ENCODE measurements at regions not wholly inside any gene's neighbourhood (a gene's known extent, or its start where the extent isn't known, plus 50 kb on each side); places are given as distances from the start of the nearest gene placed in this dataset.

DNA sequence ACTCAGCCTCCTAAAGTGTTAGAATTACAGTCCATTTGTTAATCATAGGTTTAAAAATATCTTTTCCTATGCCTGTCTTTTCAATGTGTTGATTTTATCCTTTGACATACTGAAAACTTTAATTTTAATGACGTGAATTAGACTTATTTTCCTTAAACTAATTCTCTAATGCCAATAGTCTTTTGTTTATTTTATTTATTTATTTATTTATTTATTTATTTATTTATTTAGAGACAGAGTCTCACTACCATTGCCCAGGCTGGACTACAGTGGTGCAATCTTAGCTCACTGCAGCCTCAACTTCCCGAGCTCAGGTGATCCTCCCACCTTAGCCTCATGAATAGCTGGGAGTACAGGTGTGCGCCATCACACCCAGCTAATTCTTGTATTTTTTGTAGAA lies 694.5 kb downstream of the TRHDE start:
- H3K4me2 ChIP-seq (ENCODE audit: low read length), result no peak overlapping the region
- H3K27ac ChIP-seq, result no peak overlapping the region
- TF ChIP-seq, protein P1, sequence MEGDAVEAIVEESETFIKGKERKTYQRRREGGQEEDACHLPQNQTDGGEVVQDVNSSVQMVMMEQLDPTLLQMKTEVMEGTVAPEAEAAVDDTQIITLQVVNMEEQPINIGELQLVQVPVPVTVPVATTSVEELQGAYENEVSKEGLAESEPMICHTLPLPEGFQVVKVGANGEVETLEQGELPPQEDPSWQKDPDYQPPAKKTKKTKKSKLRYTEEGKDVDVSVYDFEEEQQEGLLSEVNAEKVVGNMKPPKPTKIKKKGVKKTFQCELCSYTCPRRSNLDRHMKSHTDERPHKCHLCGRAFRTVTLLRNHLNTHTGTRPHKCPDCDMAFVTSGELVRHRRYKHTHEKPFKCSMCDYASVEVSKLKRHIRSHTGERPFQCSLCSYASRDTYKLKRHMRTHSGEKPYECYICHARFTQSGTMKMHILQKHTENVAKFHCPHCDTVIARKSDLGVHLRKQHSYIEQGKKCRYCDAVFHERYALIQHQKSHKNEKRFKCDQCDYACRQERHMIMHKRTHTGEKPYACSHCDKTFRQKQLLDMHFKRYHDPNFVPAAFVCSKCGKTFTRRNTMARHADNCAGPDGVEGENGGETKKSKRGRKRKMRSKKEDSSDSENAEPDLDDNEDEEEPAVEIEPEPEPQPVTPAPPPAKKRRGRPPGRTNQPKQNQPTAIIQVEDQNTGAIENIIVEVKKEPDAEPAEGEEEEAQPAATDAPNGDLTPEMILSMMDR (IDR thresholded peaks at IDR 0.05), result no peak
- H3K9ac ChIP-seq, result no peak overlapping the region
- H3K4me1 ChIP-seq, result no peaks in the 10 kb centered on the region
- H3K4me3 ChIP-seq (ENCODE audit: low read depth, low read length), result no peak overlapping the region
- H2AFZ ChIP-seq, result no peak overlapping the region
- H3K36me3 ChIP-seq (ENCODE audit: control insufficient read depth, insufficient read depth, low read length), result no peaks in the 10 kb centered on the region
- H3K27me3 ChIP-seq (ENCODE audit: control insufficient read depth, insufficient read depth, low read length), result no peaks in the 10 kb centered on the region
- H3K9me3 ChIP-seq (ENCODE audit: control insufficient read depth, low read length), result no peaks in the 10 kb centered on the region
- H3K79me2 ChIP-seq, result no peaks in the 10 kb centered on the region

DNA sequence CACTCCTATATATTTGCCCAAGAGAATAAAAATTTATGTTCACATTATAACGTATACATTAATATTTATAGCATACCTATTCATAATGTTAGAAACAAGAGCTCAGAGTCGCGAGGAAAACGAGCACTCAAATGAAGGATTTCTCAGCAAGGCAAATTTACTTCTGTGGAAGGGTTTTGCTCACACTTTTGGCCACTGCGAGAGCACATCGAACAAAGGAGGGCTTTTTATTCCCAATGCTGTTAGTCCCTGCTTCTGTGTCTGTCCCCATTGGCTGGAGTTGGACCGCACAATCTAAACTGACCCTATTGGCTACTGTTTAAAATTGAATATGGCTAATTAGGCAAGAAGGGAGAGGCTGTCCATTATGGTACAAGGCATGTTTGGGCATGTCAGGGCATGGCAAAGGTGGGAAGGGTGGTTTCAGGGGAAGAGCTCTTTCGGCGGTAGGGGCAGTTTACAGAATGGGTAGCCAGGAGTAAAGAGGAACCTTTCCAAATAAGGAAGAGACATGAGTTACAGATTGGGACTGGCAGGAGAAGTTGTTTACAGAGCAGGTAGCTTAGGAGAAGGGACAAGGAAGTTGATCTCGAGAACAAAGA lies 702.9 kb downstream of the TRHDE start:
- H3K9ac ChIP-seq, result no peak overlapping the region
- no peaks in the 10 kb centered on the region for H3K27me3 ChIP-seq (ENCODE audit: control insufficient read depth, insufficient read depth, low read length)
- no peaks in the 10 kb centered on the region for H3K4me1 ChIP-seq
- H3K4me2 ChIP-seq (ENCODE audit: low read length), result no peak overlapping the region
- no peaks in the 10 kb centered on the region for H3K9me3 ChIP-seq (ENCODE audit: control insufficient read depth, low read length)
- no peaks in the 10 kb centered on the region for H3K36me3 ChIP-seq (ENCODE audit: control insufficient read depth, insufficient read depth, low read length)
- H3K27ac ChIP-seq, result no peak overlapping the region
- H2AFZ ChIP-seq, result no peak overlapping the region
- H3K4me3 ChIP-seq (ENCODE audit: low read depth, low read length), result no peak overlapping the region
- no peaks in the 10 kb centered on the region for H3K79me2 ChIP-seq
- TF ChIP-seq, protein P1 (IDR thresholded peaks at IDR 0.05), result no peak

DNA sequence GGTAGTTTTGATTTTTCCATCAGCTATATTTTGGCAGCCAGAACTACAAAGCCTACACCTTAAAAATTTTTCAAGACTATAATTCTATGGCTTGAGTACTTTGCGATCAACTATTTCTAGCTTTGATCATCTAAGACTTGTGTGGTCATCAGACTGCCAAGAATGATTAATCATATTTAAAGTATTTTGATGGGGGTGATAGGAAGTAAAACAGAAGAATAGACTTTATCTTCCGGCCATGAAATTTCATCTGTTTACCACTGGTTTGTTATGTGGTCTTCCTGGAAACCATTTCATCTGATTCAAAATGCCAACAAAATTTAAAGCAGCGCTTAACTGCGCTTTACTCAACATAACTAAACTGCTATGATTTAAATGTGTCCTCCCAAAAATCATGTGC lies 706.8 kb downstream of the TRHDE start:
- no peak overlapping the region for H3K9ac ChIP-seq
- H3K27me3 ChIP-seq (ENCODE audit: control insufficient read depth, insufficient read depth, low read length), result no peaks in the 10 kb centered on the region
- no peaks in the 10 kb centered on the region for H3K36me3 ChIP-seq (ENCODE audit: control insufficient read depth, insufficient read depth, low read length)
- TF ChIP-seq, protein P1 (IDR thresholded peaks at IDR 0.05), result no peak
- H2AFZ ChIP-seq, result no peak overlapping the region
- no peak overlapping the region for H3K4me3 ChIP-seq (ENCODE audit: low read depth, low read length)
- no peaks in the 10 kb centered on the region for H3K79me2 ChIP-seq
- H3K4me1 ChIP-seq, result no peaks in the 10 kb centered on the region
- no peaks in the 10 kb centered on the region for H3K9me3 ChIP-seq (ENCODE audit: control insufficient read depth, low read length)
- no peak overlapping the region for H3K27ac ChIP-seq
- H3K4me2 ChIP-seq (ENCODE audit: low read length), result no peak overlapping the region

DNA sequence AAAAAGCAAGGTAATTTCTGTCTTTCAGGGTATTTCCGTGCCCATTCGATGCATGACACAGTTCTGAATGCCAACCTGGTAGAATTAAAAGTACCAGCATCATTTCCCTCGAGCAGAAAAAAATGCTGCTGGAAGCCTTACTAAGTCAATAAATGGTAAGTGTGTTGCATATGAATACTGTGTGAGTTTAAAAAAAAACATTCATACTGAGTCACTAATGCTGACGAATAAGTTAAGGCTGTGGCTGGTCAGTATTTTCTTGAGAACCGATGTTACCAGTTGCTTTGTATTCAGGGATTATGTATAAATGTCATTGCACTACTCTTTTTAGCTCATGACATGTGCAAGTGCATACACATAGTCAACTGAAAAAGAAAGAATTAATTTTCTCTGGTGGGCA lies 710.2 kb downstream of the TRHDE start:
- H2AFZ ChIP-seq, result no peak overlapping the region
- H3K4me3 ChIP-seq (ENCODE audit: low read depth, low read length), result no peak overlapping the region
- no peaks in the 10 kb centered on the region for H3K27me3 ChIP-seq (ENCODE audit: control insufficient read depth, insufficient read depth, low read length)
- H3K27ac ChIP-seq, result no peak overlapping the region
- no peak overlapping the region for H3K9ac ChIP-seq
- no peak overlapping the region for H3K4me2 ChIP-seq (ENCODE audit: low read length)
- no peaks in the 10 kb centered on the region for H3K79me2 ChIP-seq
- no peaks in the 10 kb centered on the region for H3K36me3 ChIP-seq (ENCODE audit: control insufficient read depth, insufficient read depth, low read length)
- no peaks in the 10 kb centered on the region for H3K4me1 ChIP-seq
- H3K9me3 ChIP-seq (ENCODE audit: control insufficient read depth, low read length), result no peaks in the 10 kb centered on the region
- TF ChIP-seq, protein P1 (IDR thresholded peaks at IDR 0.05), result no peak

DNA sequence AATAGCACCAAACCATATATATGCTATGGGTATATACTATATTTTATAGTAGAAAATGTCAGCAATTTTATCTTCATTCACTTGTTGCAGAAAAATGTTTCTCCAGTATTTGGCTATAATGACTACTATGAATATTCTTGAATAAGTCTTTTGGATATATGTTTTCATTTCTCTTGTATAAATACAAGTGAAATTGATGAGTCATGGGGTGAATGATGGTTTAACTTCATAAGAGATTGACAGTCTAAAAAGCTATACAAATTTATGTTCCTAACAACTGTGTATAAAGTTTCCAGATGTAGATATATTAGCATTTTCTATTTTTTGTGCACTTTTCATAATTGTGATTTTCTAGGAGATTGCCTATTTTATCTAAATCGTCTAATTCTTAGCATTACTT lies 714.8 kb downstream of the TRHDE start:
- H3K27me3 ChIP-seq (ENCODE audit: control insufficient read depth, insufficient read depth, low read length), result no peaks in the 10 kb centered on the region
- no peaks in the 10 kb centered on the region for H3K4me1 ChIP-seq
- no peak overlapping the region for H2AFZ ChIP-seq
- H3K4me2 ChIP-seq (ENCODE audit: low read length), result no peak overlapping the region
- no peaks in the 10 kb centered on the region for H3K79me2 ChIP-seq
- H3K36me3 ChIP-seq (ENCODE audit: control insufficient read depth, insufficient read depth, low read length), result no peaks in the 10 kb centered on the region
- no peaks in the 10 kb centered on the region for H3K9me3 ChIP-seq (ENCODE audit: control insufficient read depth, low read length)
- TF ChIP-seq, protein P1 (IDR thresholded peaks at IDR 0.05), result no peak
- no peak overlapping the region for H3K9ac ChIP-seq
- no peak overlapping the region for H3K4me3 ChIP-seq (ENCODE audit: low read depth, low read length)
- no peak overlapping the region for H3K27ac ChIP-seq
